HL-60 (cell line): ENCODE measurements at regions not wholly inside any gene's neighbourhood (a gene's known extent, or its start where the extent isn't known, plus 50 kb on each side); places are given as distances from the start of the nearest gene placed in this dataset.

ENCODE experiments used
- DNase-seq, 2 experiments: peaks; one replicate each; pipeline ENCODE4 v3.0.0-alpha.2; 2010 to 2020; ENCODE audit warnings: low read depth in 1 of 2, low spot score in 1 of 2
- H3K27ac ChIP-seq: fragments of 250-450 bp; sonication (Bioruptor Pico); replicated peaks from 2 replicates; pipeline ENCODE4 v1.5.1; 2020; ENCODE audit warnings: mild to moderate bottlenecking, moderate library complexity
- H3K27me3 ChIP-seq: fragments of 250-450 bp; sonication (Bioruptor Pico); 2 replicates; pipeline ENCODE4 v1.5.1; 2021; ENCODE audit warnings: mild to moderate bottlenecking, moderate library complexity; ENCODE audit not compliant: insufficient read depth, poor library complexity, severe bottlenecking
- H3K4me3 ChIP-seq: replicated peaks from 2 replicates; pipeline ENCODE4 v1.5.1; 2011; ENCODE audit warnings: mild to moderate bottlenecking, control low read depth, low read length; ENCODE audit not compliant: insufficient read depth
- CTCF ChIP-seq: IDR thresholded peaks from one replicate; pipeline ENCODE4 v1.5.1; 2011; ENCODE audit warnings: low read length, control low read depth, inconsistent platforms; ENCODE audit not compliant: insufficient read depth
- GABPA ChIP-seq: IDR thresholded peaks from 2 replicates; pipeline ENCODE4 v1.6.1; 2012; ENCODE audit warnings: low read depth
- POLR2AphosphoS5 ChIP-seq: IDR thresholded peaks from 2 replicates; pipeline ENCODE4 v1.6.1; 2012; ENCODE audit warnings: low read depth
- REST ChIP-seq: IDR thresholded peaks from 2 replicates; pipeline ENCODE4 v1.6.1; 2012; ENCODE audit warnings: low read depth; ENCODE audit not compliant: insufficient replicate concordance
- SPI1 ChIP-seq: IDR thresholded peaks from 2 replicates; pipeline ENCODE4 v1.6.1; 2012; ENCODE audit warnings: low read depth, mild to moderate bottlenecking, borderline replicate concordance

- no peak overlapping the region for H3K4me3 ChIP-seq
- TF ChIP-seq REST (no peak), CTCF (no peak), POLR2AphosphoS5 (no peak), SPI1 (no peak), GABPA (no peak)
- H3K27ac ChIP-seq = no peak overlapping the region
- no peak for DNase-seq
- H3K27me3 ChIP-seq = no peaks in the 10 kb centered on the region
Measured at GRCh38 chr10:36819781-36820180, 305.6 kb upstream of the ANKRD30A start.

GRCh38 chr10:36817898-36818297, 307.5 kb upstream of the ANKRD30A start:
- no peak for DNase-seq
- TF ChIP-seq REST (no peak), POLR2AphosphoS5 (no peak), GABPA (no peak), CTCF (no peak), SPI1 (no peak)
- H3K4me3 ChIP-seq = no peak overlapping the region
- no peak overlapping the region for H3K27ac ChIP-seq
- no peaks in the 10 kb centered on the region for H3K27me3 ChIP-seq

- Histone ChIP-seq H3K4me3 (no peak overlapping the region), H3K27me3 (no peaks in the 10 kb centered on the region), H3K27ac (no peak overlapping the region)
- TF ChIP-seq REST (no peak), CTCF (no peak), SPI1 (no peak), GABPA (no peak), POLR2AphosphoS5 (no peak)
- DNase-seq = no peak
Measured at GRCh38 chr10:36808625-36809362, 316.6 kb upstream of the ANKRD30A start.
